ENCODE measurements at regions not wholly inside any gene's neighbourhood (a gene's known extent, or its start where the extent isn't known, plus 50 kb on each side); places are given as distances from the start of the nearest gene placed in this dataset.
A peak's percentile ranks its signal among the peaks of the same experiment; 100 is the strongest.
"Not testable (repeated sequence)": the region's sequence is repeated elsewhere in the genome, so short reads cannot be mapped to it uniquely, and the experiment has no call there.

DNA sequence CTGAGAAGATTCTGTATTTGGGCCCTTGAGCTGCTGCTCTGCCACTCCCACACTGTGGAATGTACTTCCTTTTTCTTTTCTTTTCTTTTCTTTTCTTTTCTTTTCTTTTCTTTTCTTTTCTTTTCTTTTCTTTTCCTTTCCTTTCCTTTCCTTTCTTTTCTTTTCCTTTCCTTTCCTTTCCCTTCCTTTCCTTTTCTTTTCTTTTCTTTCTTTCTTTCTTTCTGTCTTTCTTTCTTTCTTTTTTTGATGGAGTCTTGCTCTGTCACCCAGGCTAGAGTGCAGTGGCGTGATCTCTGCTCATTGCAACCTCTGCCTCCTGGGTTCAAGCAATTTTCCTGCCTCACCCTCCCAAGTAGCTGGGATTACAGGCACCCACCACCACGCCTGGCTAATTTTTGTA is 89.8 kb downstream of the DNAAF6 start:
- not testable (repeated sequence) for DNase-seq (ENCODE audit: low read depth); H3K4me3 ChIP-seq (ENCODE audit: control insufficient read depth, low read depth, low read length)

DNA sequence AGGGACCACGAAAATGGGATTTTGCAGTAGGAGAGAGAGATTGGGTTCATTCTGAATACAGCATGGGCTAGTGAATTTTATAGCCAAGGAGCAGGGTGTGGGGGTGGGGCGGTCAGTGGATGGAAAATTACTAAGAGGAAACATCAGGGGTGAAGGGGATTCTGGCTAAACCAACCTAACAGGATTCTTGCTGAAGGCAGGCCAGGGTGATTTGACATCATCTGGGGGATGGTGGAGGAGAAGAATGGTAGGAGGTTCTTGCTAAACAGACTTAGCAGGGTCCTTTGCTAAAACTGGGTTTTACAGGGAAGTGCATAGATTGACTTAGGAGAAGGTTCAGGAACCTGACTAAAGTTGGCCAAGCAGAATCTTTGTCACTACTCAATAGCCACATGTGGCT is 91.9 kb downstream of the DNAAF6 start:
- no peak for DNase-seq (ENCODE audit: low read depth)
- TF ChIP-seq, protein P1, sequence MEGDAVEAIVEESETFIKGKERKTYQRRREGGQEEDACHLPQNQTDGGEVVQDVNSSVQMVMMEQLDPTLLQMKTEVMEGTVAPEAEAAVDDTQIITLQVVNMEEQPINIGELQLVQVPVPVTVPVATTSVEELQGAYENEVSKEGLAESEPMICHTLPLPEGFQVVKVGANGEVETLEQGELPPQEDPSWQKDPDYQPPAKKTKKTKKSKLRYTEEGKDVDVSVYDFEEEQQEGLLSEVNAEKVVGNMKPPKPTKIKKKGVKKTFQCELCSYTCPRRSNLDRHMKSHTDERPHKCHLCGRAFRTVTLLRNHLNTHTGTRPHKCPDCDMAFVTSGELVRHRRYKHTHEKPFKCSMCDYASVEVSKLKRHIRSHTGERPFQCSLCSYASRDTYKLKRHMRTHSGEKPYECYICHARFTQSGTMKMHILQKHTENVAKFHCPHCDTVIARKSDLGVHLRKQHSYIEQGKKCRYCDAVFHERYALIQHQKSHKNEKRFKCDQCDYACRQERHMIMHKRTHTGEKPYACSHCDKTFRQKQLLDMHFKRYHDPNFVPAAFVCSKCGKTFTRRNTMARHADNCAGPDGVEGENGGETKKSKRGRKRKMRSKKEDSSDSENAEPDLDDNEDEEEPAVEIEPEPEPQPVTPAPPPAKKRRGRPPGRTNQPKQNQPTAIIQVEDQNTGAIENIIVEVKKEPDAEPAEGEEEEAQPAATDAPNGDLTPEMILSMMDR (IDR thresholded peaks at IDR 0.05; ENCODE audit: control insufficient read depth, insufficient read depth, low read depth, low read length, missing control alignments), result no peak
- no peak overlapping the region for H3K4me3 ChIP-seq (ENCODE audit: control insufficient read depth, low read depth, low read length)

DNA sequence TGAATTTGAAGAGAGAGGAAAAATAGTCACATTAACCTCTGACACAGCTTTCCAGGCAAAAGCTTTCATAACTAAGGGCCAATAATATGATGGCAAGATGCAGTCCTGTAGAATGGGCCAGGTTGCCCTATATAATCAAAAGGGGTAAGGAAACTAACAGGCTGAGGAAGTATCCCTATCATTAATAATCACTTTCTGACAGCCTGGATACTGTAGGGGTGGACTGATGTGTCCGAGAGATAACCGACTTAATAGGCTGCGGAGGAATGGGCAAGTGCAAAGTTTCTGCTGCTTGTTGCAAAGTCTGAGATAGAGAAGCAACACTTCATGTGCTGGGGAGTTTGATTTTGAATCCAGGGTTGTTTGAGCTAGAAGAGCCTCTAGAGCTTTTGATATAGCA is 94.8 kb downstream of the DNAAF6 start:
- no peak overlapping the region for H3K4me3 ChIP-seq (ENCODE audit: control insufficient read depth, low read depth, low read length)
- DNase-seq (ENCODE audit: low read depth), result no peak
- TF ChIP-seq, protein P1 (IDR thresholded peaks at IDR 0.05; ENCODE audit: control insufficient read depth, insufficient read depth, low read depth, low read length, missing control alignments), result no peak

DNA sequence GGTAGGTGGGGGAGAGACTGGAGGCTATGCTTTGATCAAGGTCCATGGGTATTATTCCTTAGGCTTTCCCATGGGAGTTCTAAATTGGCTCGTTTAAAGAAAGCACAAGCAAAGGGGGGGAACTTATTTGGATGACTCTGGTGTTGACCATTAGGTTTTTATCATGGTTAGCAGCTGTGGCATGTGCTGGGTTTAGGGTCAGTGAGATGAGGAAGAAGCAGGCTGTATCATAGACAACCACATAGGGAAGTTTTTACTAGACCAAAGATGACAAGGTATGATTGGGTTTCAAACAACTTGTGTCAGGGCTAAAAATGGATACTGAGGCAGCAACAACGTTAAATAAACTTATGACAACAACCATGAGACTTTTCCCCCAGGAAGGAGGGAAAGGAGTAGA is 97.7 kb downstream of the DNAAF6 start:
- H3K4me3 ChIP-seq (ENCODE audit: control insufficient read depth, low read depth, low read length), result no peak overlapping the region
- no peak for DNase-seq (ENCODE audit: low read depth)
- TF ChIP-seq, protein P1 (IDR thresholded peaks at IDR 0.05; ENCODE audit: control insufficient read depth, insufficient read depth, low read depth, low read length, missing control alignments), result no peak

DNA sequence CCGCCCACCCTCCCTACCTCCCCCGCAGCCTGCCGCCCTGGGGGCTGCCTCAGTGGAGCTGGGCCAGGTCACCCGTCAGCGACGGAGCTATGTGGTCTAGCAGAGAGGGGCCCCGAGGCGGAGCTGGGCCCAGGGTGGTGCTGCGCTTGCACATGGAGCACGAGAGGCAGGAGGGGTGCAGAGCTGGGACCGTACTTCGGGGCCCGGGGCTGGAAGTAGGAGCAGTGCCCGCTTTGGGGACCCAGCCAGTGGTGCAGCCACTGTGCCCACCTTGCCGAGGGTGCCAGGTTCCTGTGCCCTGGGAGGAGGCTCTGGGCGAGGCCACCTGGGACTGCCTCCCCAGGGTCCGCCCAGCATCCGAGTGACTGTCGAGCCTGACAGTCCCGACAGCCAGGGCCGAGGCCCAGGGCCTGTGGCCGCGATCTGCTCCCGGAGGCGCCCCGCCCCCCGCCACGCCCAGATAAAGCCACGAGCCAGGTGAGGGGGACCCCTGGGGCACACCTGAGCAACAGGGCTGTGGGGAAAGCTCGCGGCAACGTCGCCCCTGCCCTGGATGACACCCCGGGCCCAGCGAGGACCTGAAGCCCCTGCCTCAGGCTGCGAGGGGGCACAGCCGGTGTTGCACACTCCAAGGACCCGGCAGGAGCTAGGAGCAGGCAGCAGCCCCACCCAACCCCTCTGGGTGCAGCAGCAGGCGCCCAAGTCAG is 117.5 kb downstream of the DNAAF6 start:
- no peak for DNase-seq (ENCODE audit: low read depth)
- no peak overlapping the region for H3K4me3 ChIP-seq (ENCODE audit: control insufficient read depth, low read depth, low read length)
- TF ChIP-seq, protein P1 (IDR thresholded peaks at IDR 0.05; ENCODE audit: control insufficient read depth, insufficient read depth, low read depth, low read length, missing control alignments), result no peak

DNA sequence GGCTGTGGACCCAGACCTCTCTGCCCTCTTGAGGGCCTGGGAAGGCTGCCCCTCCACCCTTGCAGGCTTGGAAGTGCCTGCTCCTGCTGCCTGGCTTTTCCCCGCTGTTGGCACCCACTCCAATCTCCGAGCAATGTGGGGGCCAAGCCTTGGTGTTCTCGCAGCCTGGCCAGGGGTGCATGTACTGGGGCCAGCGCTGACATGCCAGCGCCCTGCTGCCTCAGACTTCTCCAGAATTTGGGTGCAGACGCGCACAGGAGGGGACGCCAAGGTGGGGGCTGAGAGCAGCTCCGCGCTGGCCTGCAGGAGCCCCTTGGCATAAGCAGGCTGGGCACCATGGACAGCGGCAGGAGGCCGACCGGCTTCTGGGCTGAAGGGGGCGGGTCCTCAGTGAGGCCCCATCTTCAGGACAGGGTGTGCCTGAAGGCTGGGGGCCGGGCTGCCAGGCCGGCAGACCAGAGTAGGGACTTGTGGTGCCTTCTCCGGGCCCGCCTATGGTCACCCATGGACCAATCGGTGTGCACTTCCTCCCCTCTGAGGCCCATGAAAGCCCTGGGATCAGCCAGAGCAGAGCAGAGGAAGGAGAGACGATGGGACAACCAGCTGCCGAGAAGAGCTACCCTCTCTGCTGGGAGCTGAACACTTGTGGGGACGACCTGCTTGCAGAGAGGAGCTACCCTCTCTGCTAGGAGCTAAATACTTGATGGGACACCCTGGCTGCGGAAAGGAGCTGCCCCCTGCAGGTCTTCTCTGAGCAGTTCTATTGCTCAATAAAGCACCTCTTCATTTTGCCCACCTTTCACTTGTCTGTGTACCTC is 118.3 kb downstream of the DNAAF6 start:
- H3K4me3 ChIP-seq (ENCODE audit: control insufficient read depth, low read depth, low read length), result no peak overlapping the region
- DNase-seq (ENCODE audit: low read depth), result no peak
- TF ChIP-seq, protein P1 (IDR thresholded peaks at IDR 0.05; ENCODE audit: control insufficient read depth, insufficient read depth, low read depth, low read length, missing control alignments), result peak; percentile 31

DNA sequence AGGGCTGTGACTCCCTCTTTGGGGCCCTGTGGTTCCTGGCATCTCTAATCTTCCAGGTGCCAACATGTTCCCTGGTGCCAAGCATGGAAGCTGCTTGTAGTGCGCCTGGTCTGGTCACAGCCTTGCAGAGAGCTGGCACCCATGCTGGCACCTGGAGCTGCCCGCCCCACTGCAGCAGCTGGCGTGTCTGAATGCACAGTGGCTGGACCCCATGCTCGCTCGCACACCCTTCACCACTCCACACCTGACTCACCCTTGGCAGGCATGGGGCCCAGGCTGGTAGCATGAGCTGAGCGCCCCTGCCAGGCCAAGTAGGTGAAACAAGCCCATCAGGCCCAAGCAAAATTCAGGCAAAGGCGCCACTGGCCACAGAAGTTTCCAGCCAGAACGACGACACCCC is 119.1 kb downstream of the DNAAF6 start:
- H3K4me3 ChIP-seq (ENCODE audit: control insufficient read depth, low read depth, low read length), result no peak overlapping the region
- TF ChIP-seq, protein P1 (IDR thresholded peaks at IDR 0.05; ENCODE audit: control insufficient read depth, insufficient read depth, low read depth, low read length, missing control alignments), result no peak
- no peak for DNase-seq (ENCODE audit: low read depth)

Data from AG09309 (cell line).